ENCODE measurements at regions not wholly inside any gene's neighbourhood (a gene's known extent, or its start where the extent isn't known, plus 50 kb on each side); places are given as distances from the start of the nearest gene placed in this dataset.
A peak's percentile ranks its signal among the peaks of the same experiment; 100 is the strongest.

GRCh38 chr6:165961233-165961632, 206.4 kb downstream of the TBXT start:
- DNase-seq (ENCODE audit: low read depth in 3 of 3, low spot score in 2 of 3) = peak in 1 of 3 donors; percentile 21

GRCh38 chr6:165960695-165961094, 207.0 kb downstream of the TBXT start:
- no peak for DNase-seq (ENCODE audit: low read depth in 3 of 3, low spot score in 2 of 3)

- no peak for DNase-seq (ENCODE audit: low read depth in 3 of 3, low spot score in 2 of 3)
Observed at GRCh38 chr6:165959627-165960026, 208.0 kb downstream of the TBXT start.

GRCh38 chr6:165956874-165957273, 210.8 kb downstream of the TBXT start:
- no peak for DNase-seq (ENCODE audit: low read depth in 3 of 3, low spot score in 2 of 3)

GRCh38 chr6:165952514-165952913, 215.1 kb downstream of the TBXT start:
- DNase-seq (ENCODE audit: low read depth in 3 of 3, low spot score in 2 of 3) = no peak

- DNase-seq (ENCODE audit: low read depth in 3 of 3, low spot score in 2 of 3) = no peak
Observed at GRCh38 chr6:165950316-165950715, 217.3 kb downstream of the TBXT start.

GRCh38 chr6:165949324-165949723, 218.3 kb downstream of the TBXT start:
- DNase-seq (ENCODE audit: low read depth in 3 of 3, low spot score in 2 of 3) = no peak

- DNase-seq (ENCODE audit: low read depth in 3 of 3, low spot score in 2 of 3) = no peak
Observed at GRCh38 chr6:165944002-165944466, 223.6 kb downstream of the TBXT start.

- DNase-seq (ENCODE audit: low read depth in 3 of 3, low spot score in 2 of 3) = no peak
Observed at GRCh38 chr6:165941786-165942185, 225.9 kb downstream of the TBXT start.

GRCh38 chr6:165941249-165941775, 226.3 kb downstream of the TBXT start:
- no peak for DNase-seq (ENCODE audit: low read depth in 3 of 3, low spot score in 2 of 3)

- DNase-seq (ENCODE audit: low read depth in 3 of 3, low spot score in 2 of 3) = no peak
Observed at GRCh38 chr6:165940366-165940765, 227.3 kb downstream of the TBXT start.

- DNase-seq (ENCODE audit: low read depth in 3 of 3, low spot score in 2 of 3) = no peak
Observed at GRCh38 chr6:165939601-165940290, 227.9 kb downstream of the TBXT start.

- no peak for DNase-seq (ENCODE audit: low read depth in 3 of 3, low spot score in 2 of 3)
Observed at GRCh38 chr6:165939047-165939446, 228.6 kb downstream of the TBXT start.

GRCh38 chr6:165937564-165938358, 229.9 kb downstream of the TBXT start:
- DNase-seq (ENCODE audit: low read depth in 3 of 3, low spot score in 2 of 3) = no peak

GRCh38 chr6:165936660-165937059, 231.0 kb downstream of the TBXT start:
- DNase-seq (ENCODE audit: low read depth in 3 of 3, low spot score in 2 of 3) = no peak

- no peak for DNase-seq (ENCODE audit: low read depth in 3 of 3, low spot score in 2 of 3)
Observed at GRCh38 chr6:165936096-165936495, 231.6 kb downstream of the TBXT start.

- no peak for DNase-seq (ENCODE audit: low read depth in 3 of 3, low spot score in 2 of 3)
Observed at GRCh38 chr6:165931675-165932074, 236.0 kb downstream of the TBXT start.

- DNase-seq (ENCODE audit: low read depth in 3 of 3, low spot score in 2 of 3) = no peak
Observed at GRCh38 chr6:165930668-165931214, 236.9 kb downstream of the TBXT start.

GRCh38 chr6:165929607-165930006, 238.0 kb downstream of the TBXT start:
- no peak for DNase-seq (ENCODE audit: low read depth in 3 of 3, low spot score in 2 of 3)

- DNase-seq (ENCODE audit: low read depth in 3 of 3, low spot score in 2 of 3) = no peak
Observed at GRCh38 chr6:165926378-165926777, 241.3 kb downstream of the TBXT start.

- no peak for DNase-seq (ENCODE audit: low read depth in 3 of 3, low spot score in 2 of 3)
Observed at GRCh38 chr6:165925474-165926156, 242.0 kb downstream of the TBXT start.
